HCT116 (cell line): ENCODE measurements at regions not wholly inside any gene's neighbourhood (a gene's known extent, or its start where the extent isn't known, plus 50 kb on each side); places are given as distances from the start of the nearest gene placed in this dataset.

Experiments
- ATF3 ChIP-seq: IDR thresholded peaks from 2 replicates; pipeline ENCODE4 v1.6.1; 2012
- CTCF ChIP-seq, 3 experiments: fragments of 200-600 bp in 1 of 3; sonication (generic) in 1 of 3; IDR thresholded peaks in 2 of 3; conservative IDR thresholded peaks in 1 of 3; 2 replicates each; pipeline ENCODE4 v1.5.1; 2012 to 2017; ENCODE audit warnings: low read depth in 2 of 3, low read length in 2 of 3, antibody characterized with exemption in 1 of 3, borderline replicate concordance in 1 of 3, control low read depth in 1 of 3, mild to moderate bottlenecking in 1 of 3, mixed read lengths in 1 of 3, mixed run types in 1 of 3, moderate library complexity in 1 of 3; ENCODE audit not compliant: insufficient read depth in 1 of 3
- EZH2 ChIP-seq: fragments of 200-600 bp; sonication (generic); IDR thresholded peaks from 2 replicates; pipeline ENCODE4 v1.6.1; 2017; ENCODE audit warnings: antibody characterized with exemption, mixed run types
- JUND ChIP-seq: IDR thresholded peaks from 2 replicates; pipeline ENCODE4 v1.6.1; 2012
- POLR2A ChIP-seq: IDR thresholded peaks from 2 replicates; pipeline ENCODE4 v1.7.0; 2011; ENCODE audit warnings: borderline replicate concordance; ENCODE audit not compliant: insufficient read depth, insufficient read length; ENCODE audit errors: extremely low read depth
- POLR2AphosphoS5 ChIP-seq: IDR thresholded peaks from 2 replicates; pipeline ENCODE4 v1.6.1; 2011; ENCODE audit warnings: mild to moderate bottlenecking, low read depth, low read length, moderate library complexity
- SIN3A ChIP-seq: IDR thresholded peaks from 2 replicates; pipeline ENCODE4 v1.6.1; 2012; ENCODE audit warnings: low read depth
- ZBTB33 ChIP-seq: IDR thresholded peaks from 2 replicates; pipeline ENCODE4 v1.6.1; 2011; ENCODE audit warnings: mild to moderate bottlenecking, low read length, moderate library complexity; ENCODE audit not compliant: insufficient replicate concordance; ENCODE audit errors: extremely low read depth
- ZNF274 ChIP-seq: fragments of 200-500 bp; sonication (Bioruptor generic); IDR thresholded peaks from 2 replicates; pipeline ENCODE4 v1.6.1; 2014; ENCODE audit warnings: mild to moderate bottlenecking, low read depth, low read length, inconsistent platforms

- TF ChIP-seq POLR2A (no peak), ATF3 (no peak), CTCF (IDR thresholded peaks at IDR 0.05 in 2 of 3, conservative IDR thresholded peaks at IDR 0.05 in 1 of 3; ENCODE audit: borderline replicate concordance in 1 of 3, insufficient read depth in 1 of 3, low read depth in 2 of 3, low read length in 2 of 3) (no peak), ZBTB33 (no peak), ZNF274 (no peak), JUND (no peak), POLR2AphosphoS5 (no peak), EZH2 (no peak), SIN3A (no peak)
Observed at GRCh38 chr2:51304311-51304710, 272.4 kb upstream of the NRXN1 start.
